ENCODE measurements at regions not wholly inside any gene's neighbourhood (a gene's known extent, or its start where the extent isn't known, plus 50 kb on each side); places are given as distances from the start of the nearest gene placed in this dataset.

DNA sequence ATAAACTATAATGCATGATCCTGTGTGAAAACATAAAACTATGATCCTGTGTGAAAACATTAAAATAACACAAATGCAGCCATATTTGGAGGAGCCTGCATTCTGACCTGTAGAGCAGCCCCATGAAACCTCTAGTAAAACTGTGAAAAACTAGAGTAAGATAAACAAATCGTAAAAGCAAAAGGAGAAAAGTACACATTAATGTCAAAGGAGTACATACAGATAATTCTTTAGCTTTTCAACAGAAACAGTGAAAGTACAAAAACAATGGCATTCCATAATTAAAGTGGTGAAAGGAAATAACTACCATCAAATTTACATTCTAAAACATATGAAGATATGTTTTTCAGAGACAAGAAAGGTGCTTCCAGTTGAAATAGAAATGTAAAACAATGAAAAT is 1267.2 kb downstream of the SLITRK1 start:
- TF ChIP-seq REST (IDR thresholded peaks at IDR 0.05) (no peak), CTCF (IDR thresholded peaks at IDR 0.05; ENCODE audit: low read depth, low read length, missing input control) (no peak), EGR1 (IDR thresholded peaks at IDR 0.05; ENCODE audit: low read depth in 2 of 2) (no peak), SP1 (IDR thresholded peaks at IDR 0.05) (no peak)
